NCI-H1694 (cell line): ENCODE measurements at regions not wholly inside any gene's neighbourhood (a gene's known extent, or its start where the extent isn't known, plus 50 kb on each side); places are given as distances from the start of the nearest gene placed in this dataset.

ENCODE experiments used
- DNase-seq: peaks from one replicate; lab custom pipeline; 2025; lab: John Stamatoyannopoulos, UW

- DNase-seq, result no peak
Observed at GRCh38 chr9:95822583-95823431, 52.7 kb upstream of the ERCC6L2 start.

GRCh38 chr9:95822015-95822414 is 53.5 kb upstream of the ERCC6L2 start:
- DNase-seq, result no peak

GRCh38 chr9:95820074-95820473 is 55.4 kb upstream of the ERCC6L2 start:
- DNase-seq, result no peak

- no peak for DNase-seq
Observed at GRCh38 chr9:95819636-95820035, 55.9 kb upstream of the ERCC6L2 start.

GRCh38 chr9:95817205-95817604 is 58.3 kb upstream of the ERCC6L2 start:
- no peak for DNase-seq

- no peak for DNase-seq
Observed at GRCh38 chr9:95816716-95817115, 58.8 kb upstream of the ERCC6L2 start.

GRCh38 chr9:95815961-95816360 is 59.5 kb upstream of the ERCC6L2 start:
- no peak for DNase-seq

GRCh38 chr9:95815133-95815532 is 60.4 kb upstream of the ERCC6L2 start:
- DNase-seq, result no peak

GRCh38 chr9:95813923-95814322 is 61.6 kb upstream of the ERCC6L2 start:
- no peak for DNase-seq

- no peak for DNase-seq
Observed at GRCh38 chr9:95810814-95811213, 64.7 kb upstream of the ERCC6L2 start.

- DNase-seq, result no peak
Observed at GRCh38 chr9:95810133-95810532, 65.4 kb upstream of the ERCC6L2 start.

GRCh38 chr9:95809686-95810085 is 65.8 kb upstream of the ERCC6L2 start:
- no peak for DNase-seq

- no peak for DNase-seq
Observed at GRCh38 chr9:95808011-95808410, 67.5 kb upstream of the ERCC6L2 start.

- no peak for DNase-seq
Observed at GRCh38 chr9:95807326-95807947, 68.1 kb upstream of the ERCC6L2 start.

GRCh38 chr9:95803197-95803596 is 72.3 kb upstream of the ERCC6L2 start:
- no peak for DNase-seq

GRCh38 chr9:95801797-95802196 is 73.7 kb upstream of the ERCC6L2 start:
- DNase-seq, result no peak

GRCh38 chr9:95796029-95796428 is 79.5 kb upstream of the ERCC6L2 start:
- DNase-seq, result no peak

- DNase-seq, result no peak
Observed at GRCh38 chr9:95793924-95794828, 81.3 kb upstream of the ERCC6L2 start.

- no peak for DNase-seq
Observed at GRCh38 chr9:95791695-95792094, 83.8 kb upstream of the ERCC6L2 start.

GRCh38 chr9:95791286-95791685 is 84.2 kb upstream of the ERCC6L2 start:
- DNase-seq, result no peak

GRCh38 chr9:95788521-95788991 is 86.9 kb upstream of the ERCC6L2 start:
- DNase-seq, result no peak

- DNase-seq, result no peak
Observed at GRCh38 chr9:95788021-95788420, 87.5 kb upstream of the ERCC6L2 start.
